Heart left ventricle (tissue), 16 donors: ENCODE measurements at regions not wholly inside any gene's neighbourhood (a gene's known extent, or its start where the extent isn't known, plus 50 kb on each side); places are given as distances from the start of the nearest gene placed in this dataset.

Experiments
- ATAC-seq, 4 donors: fragments of 200-7000 bp; cut with Tn5 transposase; one replicate each; pipeline ENCODE4 v1.9.1; 2020 to 2022; ENCODE audit warnings: moderate library complexity in 4 of 4, mild to moderate bottlenecking in 3 of 4, moderate number of reproducible peaks in 1 of 4
- DNase-seq, 5 donors: peaks; one replicate each; pipeline ENCODE4 v3.0.0-alpha.2; 2020
- H3K27ac ChIP-seq, 12 donors: fragments of 200-600 bp; sonication (generic) in 4 of 12; one replicate each; pipeline versions ENCODE4 v1.5.0 to v1.8.0; 2016 to 2022; ENCODE audit warnings: mild to moderate bottlenecking in 2 of 12
- H3K27me3 ChIP-seq, 9 donors: fragments of 200-600 bp; sonication (generic) in 2 of 9; one replicate each; pipeline versions ENCODE4 v1.5.1 to v1.8.0; 2016 to 2022; ENCODE audit warnings: mild to moderate bottlenecking in 3 of 9
- H3K36me3 ChIP-seq, 9 donors: fragments of 200-600 bp; sonication (generic) in 2 of 9; one replicate each; pipeline versions ENCODE4 v1.5.0 to v1.8.0; 2018 to 2022; ENCODE audit warnings: mild to moderate bottlenecking in 2 of 9
- H3K4me1 ChIP-seq, 12 donors: fragments of 200-600 bp; sonication (generic) in 4 of 12; one replicate each; pipeline versions ENCODE4 v1.5.0 to v1.8.0; 2016 to 2022; ENCODE audit warnings: mild to moderate bottlenecking in 3 of 12
- H3K4me3 ChIP-seq, 12 donors: fragments of 200-600 bp; sonication (generic) in 4 of 12; one replicate each; pipeline versions ENCODE4 v1.5.0 to v1.8.0; 2017 to 2022; ENCODE audit warnings: mild to moderate bottlenecking in 9 of 12, moderate library complexity in 4 of 12
- H3K9me3 ChIP-seq, 12 donors: fragments of 200-600 bp; sonication (generic) in 4 of 12; one replicate each; pipeline versions ENCODE4 v1.5.0 to v1.8.0; 2016 to 2022; ENCODE audit warnings: mild to moderate bottlenecking in 1 of 12
- CTCF ChIP-seq, 12 donors: fragments of 200-600 bp; sonication (generic) in 4 of 12; IDR thresholded peaks; one replicate each; pipeline versions ENCODE4 v1.5.0 to v1.8.0; 2018 to 2022; ENCODE audit warnings: antibody characterized with exemption in 12 of 12, mild to moderate bottlenecking in 5 of 12
- POLR2A ChIP-seq, 2 donors: fragments of 450-650 bp; IDR thresholded peaks; one replicate each; pipeline ENCODE4 v1.6.1; 2017; ENCODE audit warnings: antibody characterized with exemption in 2 of 2, mild to moderate bottlenecking in 2 of 2, moderate library complexity in 2 of 2
- WGBS, 4 donors: extraction: QIAGEN DNeasy Blood & Tissue Kit in 2 of 4; methylation state at CpG; one replicate each; pipeline versions ENCODE4 v1.1.5 to v1.1.7; 2013 to 2018; 5-methylcytosine and 5-hydroxymethylcytosine counted together
- intact Hi-C, 10 donors: fragments of 100-400 bp; cut with DNase I; formaldehyde crosslinking; loops; one replicate each; pipeline versions ENCODE4 v1.11.1 to v1.14.2; 2022
- donor health status: ischemic (EF 13 %, LVEDD 7.1; RV severe dilation, severe dysfunction).
- donor health status: healthy with polysubstance abuse.
- donor health status: DM: no; HTN: yes; CAD: no.
- donor health status: DM: no; HTN: no; CAD: no.
- donor health status: ischemic (EF 25% LVEDD 6.9; RV normal size, moderate dysfunction).
- donor health status: ischemic (EF 25% LVEDD 5.7; RV mildly dilated, moderate dysfunction).
- donor health status: healthy.
- donor health status: DM: yes; HTN: yes; CAD: no.
- donor health status: ischemic (EF 35%, LVEDD 5.7; RV mildly dilated, moderate dysfunction).
- donor health status: nonischemic (EF 11% LVEDD 7.7; RV severe dilation, severe dysfunction).
- donor health status: DM: yes; HTN: yes; CAD: no.
- donor health status: PGD.
- donor health status: ischemic (EF 29% LVEDD 5.4; RV normal size, mild dysfunction).
- donor health status: nonischemic (EF 23%, LVEDD 6.1; RV moderate dilation, normal function).

- DNase-seq (no peak), ATAC-seq (no peak)
- intact Hi-C loops = no loop called here
- no peaks in the 10 kb centered on the region for H3K4me1 ChIP-seq
- TF ChIP-seq POLR2A (IDR thresholded peaks at IDR 0.05) (no peak), CTCF (IDR thresholded peaks at IDR 0.05) (no peak)
- no peaks in the 10 kb centered on the region for H3K9me3 ChIP-seq
- H3K27me3 ChIP-seq = no peaks in the 10 kb centered on the region
- H3K4me3 ChIP-seq = no peak overlapping the region
- no peak overlapping the region for H3K27ac ChIP-seq
- H3K36me3 ChIP-seq = no peaks in the 10 kb centered on the region
These were observed 246.0 kb upstream of the GADL1 start for GRCh38 chr3:31140470-31140869.

DNA sequence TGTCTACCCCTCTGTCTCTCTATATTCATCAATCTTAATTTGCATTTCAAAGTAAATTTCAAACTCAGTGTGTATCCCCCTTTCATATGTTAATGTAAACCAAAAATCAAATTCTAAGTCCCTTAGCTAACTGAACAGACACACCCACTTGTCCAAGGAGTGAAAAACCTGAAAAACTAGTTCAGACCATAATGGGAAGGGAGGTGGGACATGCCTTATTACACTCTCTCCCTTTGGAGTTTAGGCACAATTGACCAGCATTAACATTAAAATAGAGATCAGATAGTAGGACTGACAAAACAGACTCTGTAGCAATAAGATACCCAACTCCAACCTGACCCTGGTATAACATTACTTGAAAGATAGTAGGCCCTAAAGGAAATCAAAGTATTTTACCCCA lies 247.7 kb upstream of the GADL1 start:
- Histone ChIP-seq H3K27ac (no peak overlapping the region), H3K9me3 (peaks cover 0 to 2% (median 0%) of the 10 kb centered on the region in 12 donors), H3K27me3 (no peaks in the 10 kb centered on the region), H3K36me3 (no peaks in the 10 kb centered on the region), H3K4me3 (no peak overlapping the region), H3K4me1 (no peaks in the 10 kb centered on the region)
- no peak for TF ChIP-seq POLR2A (IDR thresholded peaks at IDR 0.05)
- TF ChIP-seq CTCF (IDR thresholded peaks at IDR 0.05) = no peak
- intact Hi-C loops = no loop called here
- ATAC-seq (no peak), DNase-seq (no peak)

DNA sequence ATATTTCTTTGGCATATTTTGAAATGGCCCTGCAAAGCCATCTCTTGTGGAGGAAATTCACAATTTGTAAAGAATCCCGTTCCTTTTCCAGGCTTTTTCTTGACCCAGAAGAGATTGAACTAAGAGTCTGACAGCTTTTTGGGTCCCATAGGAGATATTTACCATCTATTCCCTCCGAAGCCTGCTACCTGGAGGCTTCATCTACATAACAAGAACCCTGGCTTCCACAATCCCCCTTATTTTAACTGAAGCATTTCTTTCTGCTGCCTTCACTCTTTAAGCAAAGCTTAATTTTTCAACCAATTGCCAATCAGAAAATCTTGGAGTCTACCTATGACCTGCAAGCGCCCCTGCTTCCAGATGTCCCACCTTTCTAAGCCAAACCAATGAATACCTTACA lies 248.1 kb upstream of the GADL1 start:
- 71 to 83% (median 76%) methylated on average over 3 of the region's 3 CpGs for WGBS, 4 donors
- Histone ChIP-seq H3K27me3 (no peaks in the 10 kb centered on the region), H3K4me3 (no peak overlapping the region), H3K9me3 (peaks cover 0 to 6% (median under 1%) of the 10 kb centered on the region in 12 donors), H3K36me3 (no peaks in the 10 kb centered on the region), H3K4me1 (no peaks in the 10 kb centered on the region), H3K27ac (no peak overlapping the region)
- no peak for TF ChIP-seq POLR2A (IDR thresholded peaks at IDR 0.05)
- no peak for TF ChIP-seq CTCF (IDR thresholded peaks at IDR 0.05)
- intact Hi-C loops = no loop called here
- ATAC-seq (no peak), DNase-seq (no peak)

DNA sequence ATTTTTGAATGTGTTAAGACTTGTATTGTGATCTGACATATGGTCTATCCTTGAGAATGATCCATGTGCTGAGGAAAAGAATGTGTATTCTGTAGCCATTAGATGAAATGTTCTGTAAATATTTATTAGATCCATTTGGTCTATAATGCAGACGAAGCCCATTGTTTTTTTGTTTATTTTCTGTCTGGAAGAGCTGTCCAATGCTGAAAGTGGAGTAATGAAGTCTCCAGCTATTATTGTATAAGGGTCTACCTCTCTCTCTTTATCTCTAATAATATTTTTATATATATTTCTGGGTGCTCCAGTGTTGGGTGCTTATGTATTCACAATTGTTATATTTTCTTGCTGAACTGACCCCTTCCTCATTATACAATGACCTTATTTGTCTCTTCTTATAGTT lies 250.6 kb upstream of the GADL1 start:
- H3K36me3 ChIP-seq = no peaks in the 10 kb centered on the region
- 73 to 88% (median 83%) methylated on average over 1 of the region's 1 CpG for WGBS, 4 donors
- no peak overlapping the region for H3K27ac ChIP-seq
- no peak for ATAC-seq
- no peaks in the 10 kb centered on the region for H3K4me1 ChIP-seq
- H3K27me3 ChIP-seq = no peaks in the 10 kb centered on the region
- DNase-seq = no peak
- H3K4me3 ChIP-seq = no peak overlapping the region
- TF ChIP-seq POLR2A (IDR thresholded peaks at IDR 0.05) (no peak), CTCF (IDR thresholded peaks at IDR 0.05) (no peak)
- H3K9me3 ChIP-seq = peaks cover 0 to 18% (median 4%) of the 10 kb centered on the region in 12 donors
- intact Hi-C loops = no loop called here
